ENCODE measurements at regions not wholly inside any gene's neighbourhood (a gene's known extent, or its start where the extent isn't known, plus 50 kb on each side); places are given as distances from the start of the nearest gene placed in this dataset.

- DNase-seq, result no peak
Observed at GRCh38 chr12:65602253-65602609, 222.1 kb upstream of the HMGA2 start.

GRCh38 chr12:65602610-65603295 lies 221.5 kb upstream of the HMGA2 start:
- peak; percentile 40 for DNase-seq

- DNase-seq, result no peak
Observed at GRCh38 chr12:65603438-65604351, 220.6 kb upstream of the HMGA2 start.

GRCh38 chr12:65605019-65605418 lies 219.3 kb upstream of the HMGA2 start:
- no peak for DNase-seq

GRCh38 chr12:65606008-65606766 lies 218.1 kb upstream of the HMGA2 start:
- DNase-seq, result no peak

GRCh38 chr12:65607401-65607841 lies 216.9 kb upstream of the HMGA2 start:
- no peak for DNase-seq

- no peak for DNase-seq
Observed at GRCh38 chr12:65608319-65608916, 215.9 kb upstream of the HMGA2 start.

GRCh38 chr12:65609359-65609771 lies 214.9 kb upstream of the HMGA2 start:
- DNase-seq, result no peak

GRCh38 chr12:65611396-65611795 lies 212.9 kb upstream of the HMGA2 start:
- no peak for DNase-seq

GRCh38 chr12:65612440-65612839 lies 211.8 kb upstream of the HMGA2 start:
- no peak for DNase-seq

- DNase-seq, result no peak
Observed at GRCh38 chr12:65613692-65614091, 210.6 kb upstream of the HMGA2 start.

- DNase-seq, result no peak
Observed at GRCh38 chr12:65614259-65614889, 209.9 kb upstream of the HMGA2 start.

- no peak for DNase-seq
Observed at GRCh38 chr12:65615118-65615517, 209.2 kb upstream of the HMGA2 start.

- no peak for DNase-seq
Observed at GRCh38 chr12:65616022-65616421, 208.3 kb upstream of the HMGA2 start.

GRCh38 chr12:65618588-65618987 lies 205.7 kb upstream of the HMGA2 start:
- DNase-seq, result no peak

- DNase-seq, result no peak
Observed at GRCh38 chr12:65619018-65619417, 205.3 kb upstream of the HMGA2 start.

- DNase-seq, result no peak
Observed at GRCh38 chr12:65620046-65620445, 204.2 kb upstream of the HMGA2 start.

GRCh38 chr12:65622056-65622455 lies 202.2 kb upstream of the HMGA2 start:
- no peak for DNase-seq

GRCh38 chr12:65623507-65623906 lies 200.8 kb upstream of the HMGA2 start:
- no peak for DNase-seq

- DNase-seq, result no peak
Observed at GRCh38 chr12:65624554-65625086, 199.7 kb upstream of the HMGA2 start.

GRCh38 chr12:65628061-65628460 lies 196.2 kb upstream of the HMGA2 start:
- no peak for DNase-seq

- no peak for DNase-seq
Observed at GRCh38 chr12:65630555-65630954, 193.7 kb upstream of the HMGA2 start.

Data from stimulated activated CD4-positive, alpha-beta T cell treated with anti-CD3 and anti-CD28 coated beads, Interleukin-1b, Interleukin-23, amount 100 ng/mL, for 48 hours (primary cell).